ENCODE measurements at regions not wholly inside any gene's neighbourhood (a gene's known extent, or its start where the extent isn't known, plus 50 kb on each side); places are given as distances from the start of the nearest gene placed in this dataset.

- no peak overlapping the region for H3K27ac Mint-ChIP-seq
- no peak overlapping the region for H2AFZ ChIP-seq (replicated peaks)
- H3K27ac ChIP-seq: no peak overlapping the region
- peaks cover 8% of the 10 kb centered on the region for H3K9me3 Mint-ChIP-seq
- peaks cover 2% of the 10 kb centered on the region for H3K27me3 Mint-ChIP-seq (ENCODE audit: insufficient read depth, low read depth)
- H3K4me3 ChIP-seq: no peak overlapping the region
- peaks cover 2% of the 10 kb centered on the region for H3K36me3 Mint-ChIP-seq
- H3K9me3 ChIP-seq (ENCODE audit: low read depth): no peaks in the 10 kb centered on the region
- H3K36me3 ChIP-seq: no peaks in the 10 kb centered on the region
- H3K4me1 Mint-ChIP-seq: peaks cover 20% of the 10 kb centered on the region
- H3K27me3 ChIP-seq: no peaks in the 10 kb centered on the region
- no peak overlapping the region for H3K9ac ChIP-seq
- no peaks in the 10 kb centered on the region for H4K20me1 ChIP-seq (ENCODE audit: low read depth)
- no peak overlapping the region for H3K4me2 ChIP-seq
- no peak overlapping the region for H3K4me3 Mint-ChIP-seq
- no peaks in the 10 kb centered on the region for H3K79me2 ChIP-seq (ENCODE audit: low read depth)
- no peaks in the 10 kb centered on the region for H3K4me1 ChIP-seq
- no peaks in the 10 kb centered on the region for H3F3A ChIP-seq (ENCODE audit: low read depth)
- TF ChIP-seq EZH2phosphoT487 (IDR thresholded peaks at IDR 0.05): no peak
- DNase-seq (ENCODE audit: low spot score): no peak
Measured at GRCh38 chr2:151106805-151107506, 154.7 kb downstream of the RBM43 start.

- Histone ChIP-seq H3K79me2 (ENCODE audit: low read depth) (no peaks in the 10 kb centered on the region), H3K27me3 (no peaks in the 10 kb centered on the region), H4K20me1 (ENCODE audit: low read depth) (no peaks in the 10 kb centered on the region), H2AFZ (replicated peaks) (no peak overlapping the region), H3F3A (ENCODE audit: low read depth) (no peaks in the 10 kb centered on the region), H3K4me2 (no peak overlapping the region), H3K27ac (no peak overlapping the region), H3K9ac (no peak overlapping the region), H3K4me1 (no peaks in the 10 kb centered on the region), H3K36me3 (no peaks in the 10 kb centered on the region), H3K9me3 (ENCODE audit: low read depth) (no peaks in the 10 kb centered on the region), H3K4me3 (no peak overlapping the region)
- peaks cover 21% of the 10 kb centered on the region for H3K4me1 Mint-ChIP-seq
- peaks cover 2% of the 10 kb centered on the region for H3K36me3 Mint-ChIP-seq
- TF ChIP-seq CTCF (IDR thresholded peaks at IDR 0.05) (no peak), EZH2 (IDR thresholded peaks at IDR 0.05) (no peak)
- H3K27me3 Mint-ChIP-seq (ENCODE audit: insufficient read depth, low read depth): peaks cover 2% of the 10 kb centered on the region
- no peak overlapping the region for H3K4me3 Mint-ChIP-seq
- H3K27ac Mint-ChIP-seq: no peak overlapping the region
- no peak for DNase-seq (ENCODE audit: low spot score)
- H3K9me3 Mint-ChIP-seq: peaks cover 8% of the 10 kb centered on the region
Measured at GRCh38 chr2:151103551-151103950, 158.1 kb downstream of the RBM43 start.

- Histone ChIP-seq H2AFZ (replicated peaks) (no peak overlapping the region), H3K27ac (no peak overlapping the region), H3K79me2 (ENCODE audit: low read depth) (no peaks in the 10 kb centered on the region), H3K4me3 (no peak overlapping the region), H3K36me3 (no peaks in the 10 kb centered on the region), H3F3A (ENCODE audit: low read depth) (no peaks in the 10 kb centered on the region), H3K4me2 (no peak overlapping the region), H3K9me3 (ENCODE audit: low read depth) (no peaks in the 10 kb centered on the region), H3K4me1 (no peaks in the 10 kb centered on the region), H3K27me3 (no peaks in the 10 kb centered on the region), H4K20me1 (ENCODE audit: low read depth) (no peaks in the 10 kb centered on the region), H3K9ac (no peak overlapping the region)
- Mint-ChIP-seq H3K4me3 (no peak overlapping the region), H3K9me3 (peaks cover 8% of the 10 kb centered on the region), H3K27me3 (ENCODE audit: insufficient read depth, low read depth) (peaks cover 2% of the 10 kb centered on the region), H3K4me1 (peaks cover 29% of the 10 kb centered on the region), H3K27ac (no peak overlapping the region), H3K36me3 (peaks cover 2% of the 10 kb centered on the region)
- no peak for DNase-seq (ENCODE audit: low spot score)
- TF ChIP-seq CTCF (IDR thresholded peaks at IDR 0.05) (no peak), EZH2phosphoT487 (IDR thresholded peaks at IDR 0.05) (no peak), EZH2 (IDR thresholded peaks at IDR 0.05) (no peak)
Measured at GRCh38 chr2:151102226-151102625, 159.4 kb downstream of the RBM43 start.

- Mint-ChIP-seq H3K9me3 (no peaks in the 10 kb centered on the region), H3K4me1 (peaks cover 29% of the 10 kb centered on the region), H3K4me3 (no peak overlapping the region), H3K27me3 (ENCODE audit: insufficient read depth, low read depth) (no peaks in the 10 kb centered on the region), H3K36me3 (no peaks in the 10 kb centered on the region), H3K27ac (no peak overlapping the region)
- Histone ChIP-seq H3K4me2 (no peak overlapping the region), H3K9ac (no peak overlapping the region), H3K36me3 (no peaks in the 10 kb centered on the region), H3K9me3 (ENCODE audit: low read depth) (no peaks in the 10 kb centered on the region), H4K20me1 (ENCODE audit: low read depth) (no peaks in the 10 kb centered on the region), H3K4me3 (no peak overlapping the region), H3K79me2 (ENCODE audit: low read depth) (no peaks in the 10 kb centered on the region), H3F3A (ENCODE audit: low read depth) (no peaks in the 10 kb centered on the region), H3K27ac (no peak overlapping the region), H2AFZ (replicated peaks) (no peak overlapping the region), H3K27me3 (no peaks in the 10 kb centered on the region), H3K4me1 (no peaks in the 10 kb centered on the region)
- DNase-seq (ENCODE audit: low spot score): no peak
- no peak for TF ChIP-seq EZH2 (IDR thresholded peaks at IDR 0.05)
- TF ChIP-seq CTCF (IDR thresholded peaks at IDR 0.05): no peak
- TF ChIP-seq EZH2phosphoT487 (IDR thresholded peaks at IDR 0.05): no peak
Measured at GRCh38 chr2:151098841-151099240, 162.8 kb downstream of the RBM43 start.
